ENCODE measurements at regions not wholly inside any gene's neighbourhood (a gene's known extent, or its start where the extent isn't known, plus 50 kb on each side); places are given as distances from the start of the nearest gene placed in this dataset.

- intact Hi-C loops (cut with micrococcal nuclease) = no loop called here
- POLR2A ChIA-PET = no interaction called here
- in situ Hi-C loops (cut with MboI) = no loop called here
These were observed 493.1 kb downstream of the SHISA9 start for GRCh38 chr16:13394488-13394887.

More at GRCh38 chr16:13394488-13394887, 493.1 kb downstream of the SHISA9 start:
- Histone ChIP-seq H3K79me2 (ENCODE audit: control insufficient read depth, insufficient read depth, low read length) (no peaks in the 10 kb centered on the region), H3K4me2 (ENCODE audit: insufficient read depth, low read length) (no peak overlapping the region), H3K9me1 (ENCODE audit: control insufficient read depth, insufficient read depth, low read length) (no peaks in the 10 kb centered on the region), H3K9ac (ENCODE audit: insufficient read depth in 1 of 2, low read depth in 2 of 2, low read length in 2 of 2) (no peak overlapping the region), H2AFZ (ENCODE audit: low read depth, low read length) (no peak overlapping the region), H3K36me3 (ENCODE audit: control insufficient read depth, insufficient read depth, low read length) (no peaks in the 10 kb centered on the region), H3K27me3 (ENCODE audit: control insufficient read depth in 2 of 2, insufficient read depth in 2 of 2, low read length in 2 of 2) (no peaks in the 10 kb centered on the region), H4K20me1 (replicated peaks; ENCODE audit: control insufficient read depth, insufficient read depth, low read length) (no peaks in the 10 kb centered on the region), H3K9me3 (replicated peaks; ENCODE audit: control insufficient read depth, insufficient read depth, low read depth, low read length) (no peaks in the 10 kb centered on the region), H3K27ac (ENCODE audit: extremely low read depth, low read depth, low read length) (no peak overlapping the region), H3K4me3 (no peak overlapping the region), H3K4me1 (replicated peaks in 1 of 2; ENCODE audit: control insufficient read depth in 2 of 2, insufficient read depth in 2 of 2, low read length in 2 of 2) (no peaks in the 10 kb centered on the region)
- BruUV-seq (replicated peaks) = no TSS peak
- DNase-seq (ENCODE audit: extremely low read depth in 1 of 4, low spot score in 3 of 4) (no peak), FAIRE-seq (no peak), ATAC-seq (no peak)
- 2% methylated on average over 5 of the region's 5 CpGs for WGBS (ENCODE audit: insufficient coverage, low coverage, missing lambda C conversion rate)
- CTCF ChIA-PET (ENCODE audit: low intra/inter-chr PET ratio) = no interaction called here
- no peak for TF ChIP-seq TEAD4 (IDR thresholded peaks at IDR 0.05; ENCODE audit: low read length)
- TF ChIP-seq TEAD4 (CRISPR knock-in tag; IDR thresholded peaks at IDR 0.05; ENCODE audit: borderline replicate concordance) = no peak
- TF ChIP-seq ELF4 (CRISPR knock-in tag; IDR thresholded peaks at IDR 0.05) = no peak
- TF ChIP-seq STAT5A (IDR thresholded peaks at IDR 0.05; ENCODE audit: borderline replicate concordance, low read length) = no peak
- TF ChIP-seq NFRKB (IDR thresholded peaks at IDR 0.05; ENCODE audit: low read depth) = no peak
- TF ChIP-seq HDGF (IDR thresholded peaks at IDR 0.05) = no peak
- no peak for TF ChIP-seq HDAC1 (IDR thresholded peaks at IDR 0.05)
- no peak for TF ChIP-seq JUNB (CRISPR knock-in tag; conservative IDR thresholded peaks at IDR 0.05)
- no peak for TF ChIP-seq ZBED1 (IDR thresholded peaks at IDR 0.05)
- TF ChIP-seq SUPT5H (IDR thresholded peaks at IDR 0.05) = no peak
- no peak for TF ChIP-seq ZNF175 (CRISPR knock-in tag; IDR thresholded peaks at IDR 0.05; ENCODE audit: low read depth)
- TF ChIP-seq REST (IDR thresholded peaks at IDR 0.05; ENCODE audit: borderline replicate concordance) = no peak
- TF ChIP-seq REST (CRISPR knock-in tag; IDR thresholded peaks at IDR 0.05; ENCODE audit: low read depth) = no peak
- no peak for TF ChIP-seq CHAMP1 (IDR thresholded peaks at IDR 0.05)
- no peak for TF ChIP-seq HNRNPK (IDR thresholded peaks at IDR 0.05; ENCODE audit: low read depth, low read length, poor library complexity, severe bottlenecking)
- no peak for TF ChIP-seq ZNF324 (CRISPR knock-in tag; IDR thresholded peaks at IDR 0.05)
